K562 (cell line): ENCODE measurements at regions not wholly inside any gene's neighbourhood (a gene's known extent, or its start where the extent isn't known, plus 50 kb on each side); places are given as distances from the start of the nearest gene placed in this dataset.

ENCODE experiments used
- ATAC-seq: fragments of 200-7000 bp; cut with Tn5 transposase; 3 replicates; pipeline ENCODE4 v1.9.1; 2020; ENCODE audit warnings: moderate library complexity
- BruUV-seq: library from RNA; stranded (reverse); fragments of 400-500 nt; replicated peaks from 2 replicates; lab custom pipeline; 2021; lab: Mats Ljungman, UMichigan
- CTCF ChIA-PET: fragments of 300-600 bp; formaldehyde crosslinking; extraction: SDS; loops from one replicate; lab custom pipeline; 2021; ENCODE audit warnings: low intra/inter-chr PET ratio; lab: Yijun Ruan, JAX
- POLR2A ChIA-PET: fragments of 300-600, 350-650 bp; sonication (Branson Sonifier 250); formaldehyde crosslinking; extraction: SDS; loops from one replicate; lab custom pipeline; 2021; ENCODE audit warnings: antibody characterized with exemption, inconsistent platforms; lab: Yijun Ruan, JAX
- DNase-seq, 4 experiments: peaks; one replicate each; pipeline versions ENCODE4 v3.0.0 to v3.0.0-alpha.2; 2011 to 2018; ENCODE audit warnings: low spot score in 3 of 4, mixed read lengths in 3 of 4; ENCODE audit errors: extremely low read depth in 1 of 4
- FAIRE-seq: peaks from 2 replicates; lab custom pipeline; 2011; peaks lifted over from hg19 to GRCh38; lab: Jason Lieb, UNC
- H2AFZ ChIP-seq: 2 replicates; pipeline ENCODE4 v1.6.0; 2011; ENCODE audit warnings: low read depth, low read length, control low read depth, inconsistent platforms
- H3K27ac ChIP-seq: fragments of 200-600 bp; 3 replicates; pipeline ENCODE4 v1.8.0; 2011; ENCODE audit warnings: low read depth, mild to moderate bottlenecking, control low read depth, inconsistent platforms, low read length, moderate library complexity, mixed read lengths; ENCODE audit errors: extremely low read depth
- H3K27me3 ChIP-seq, 2 experiments: fragments of 300-600 bp in 1 of 2; 2 replicates in 1 of 2; 3 replicates in 1 of 2; pipeline versions ENCODE4 v1.6.0 to v1.8.0; 2011; ENCODE audit warnings: inconsistent platforms in 2 of 2, low read length in 2 of 2, mild to moderate bottlenecking in 1 of 2, mixed read lengths in 1 of 2, moderate library complexity in 1 of 2; ENCODE audit not compliant: control insufficient read depth in 2 of 2, insufficient read depth in 2 of 2
- H3K36me3 ChIP-seq: fragments of 300-600 bp; 3 replicates; pipeline ENCODE4 v1.8.0; 2011; ENCODE audit warnings: mild to moderate bottlenecking, low read length, inconsistent platforms; ENCODE audit not compliant: control insufficient read depth, insufficient read depth
- H3K4me1 ChIP-seq, 2 experiments: fragments of 200-600 bp in 1 of 2; replicated peaks in 1 of 2; 2 replicates in 1 of 2; 3 replicates in 1 of 2; pipeline versions ENCODE4 v1.5.1 to v1.8.0; 2011; ENCODE audit warnings: inconsistent platforms in 2 of 2, low read length in 2 of 2, mild to moderate bottlenecking in 1 of 2, mixed read lengths in 1 of 2, moderate library complexity in 1 of 2; ENCODE audit not compliant: control insufficient read depth in 2 of 2, insufficient read depth in 2 of 2
- H3K4me2 ChIP-seq: 2 replicates; pipeline ENCODE4 v1.6.1; 2011; ENCODE audit warnings: low read length, control low read depth, inconsistent platforms, mixed read lengths; ENCODE audit not compliant: insufficient read depth
- H3K4me3 ChIP-seq: fragments of 200-600 bp; sonication (generic), shearing (Covaris generic); 2 replicates; pipeline ENCODE4 v1.5.1; 2016; ENCODE audit warnings: control low read depth, inconsistent platforms
- H3K79me2 ChIP-seq: fragments of 200-600 bp; 3 replicates; pipeline ENCODE4 v1.8.0; 2011; ENCODE audit warnings: low read length, inconsistent platforms; ENCODE audit not compliant: control insufficient read depth, insufficient read depth
- H3K9ac ChIP-seq, 2 experiments: 2 replicates each; pipeline versions ENCODE4 v1.6.0 to v1.6.1; 2011; ENCODE audit warnings: low read depth in 2 of 2, low read length in 2 of 2, control low read depth in 1 of 2, inconsistent platforms in 1 of 2, mild to moderate bottlenecking in 1 of 2, mixed read lengths in 1 of 2; ENCODE audit not compliant: insufficient read depth in 1 of 2
- H3K9me1 ChIP-seq: one replicate; pipeline ENCODE4 v1.6.0; 2011; ENCODE audit warnings: inconsistent platforms, mild to moderate bottlenecking, low read length, moderate library complexity; ENCODE audit not compliant: control insufficient read depth, insufficient read depth
- H3K9me3 ChIP-seq: replicated peaks from 2 replicates; pipeline ENCODE4 v1.5.1; 2011; ENCODE audit warnings: low read depth, low read length, inconsistent platforms; ENCODE audit not compliant: control insufficient read depth, insufficient read depth
- H4K20me1 ChIP-seq: replicated peaks from 2 replicates; pipeline ENCODE4 v1.6.1; 2011; ENCODE audit warnings: low read length, inconsistent platforms, mixed read lengths; ENCODE audit not compliant: control insufficient read depth, insufficient read depth
- BCOR ChIP-seq: fragments of 450-650 bp; IDR thresholded peaks from 2 replicates; pipeline ENCODE4 v1.6.1; 2016
- RBM25 ChIP-seq: fragments of 200-400 bp; formaldehyde crosslinking; IDR thresholded peaks from 2 replicates; pipeline ENCODE4 v1.6.1; 2018; ENCODE audit warnings: low read length, low read depth, moderate library complexity; ENCODE audit not compliant: severe bottlenecking
- REST ChIP-seq, 2 experiments: fragments of 450-650 bp; formaldehyde crosslinking in 1 of 2; IDR thresholded peaks; 2 replicates each; pipeline versions ENCODE4 v1.4.0 to v1.6.1; 2014 to 2020; ENCODE audit warnings: mild to moderate bottlenecking in 2 of 2, borderline replicate concordance in 1 of 2, low read depth in 1 of 2
- ZNF146 ChIP-seq: IDR thresholded peaks from one replicate; pipeline ENCODE4 v1.6.1; 2018; ENCODE audit warnings: missing compliant biosample characterization; ENCODE audit not compliant: unreplicated experiment
- WGBS: fragments of 100-300 bp; shearing (Covaris generic); methylation state at CpG from one replicate; pipeline ENCODE4 v1.1.6; 2016; ENCODE audit warnings: low coverage, mixed read lengths; ENCODE audit not compliant: insufficient coverage; ENCODE audit errors: missing lambda C conversion rate; 5-methylcytosine and 5-hydroxymethylcytosine counted together
- in situ Hi-C: fragments of 300-500 bp; cut with MboI; formaldehyde crosslinking; loops from 4 replicates; pipeline ENCODE4 v1.15.0; 2018; ENCODE audit warnings: inconsistent platforms, mixed read lengths
- intact Hi-C: fragments of 100-400 bp; cut with micrococcal nuclease; formaldehyde crosslinking; loops from 2 replicates; pipeline ENCODE4 v1.14.2; 2022
- TF ChIP-seq, protein P1 (sequence below): fragments of 450-650 bp; formaldehyde crosslinking; conservative IDR thresholded peaks from 2 replicates; pipeline ENCODE4 v1.4.0; 2022; ENCODE audit warnings: mild to moderate bottlenecking, missing genetic modification characterization

DNA sequence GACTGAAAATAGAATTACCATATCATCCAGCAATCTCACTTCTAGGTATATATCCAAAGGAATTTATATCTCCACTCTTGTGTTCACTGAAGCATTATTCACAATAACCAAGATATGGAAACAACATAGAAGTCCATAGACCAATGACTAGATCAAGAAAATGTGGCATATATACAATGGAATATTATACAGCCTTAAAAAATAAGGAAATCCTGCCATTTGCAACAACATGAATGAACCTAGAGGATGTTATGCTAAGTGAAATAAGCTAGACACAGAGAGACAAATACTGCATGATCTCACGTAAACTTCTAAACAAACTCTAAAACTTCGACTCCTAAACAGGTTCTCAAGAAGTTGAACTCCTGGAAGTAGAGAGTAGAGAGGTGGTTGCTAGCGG is 254.5 kb downstream of the SKIDA1 start:
- Histone ChIP-seq H3K9me1 (no peaks in the 10 kb centered on the region), H2AFZ (no peak overlapping the region), H3K4me3 (no peak overlapping the region), H3K79me2 (no peaks in the 10 kb centered on the region), H3K4me2 (no peak overlapping the region), H3K4me1 (peaks cover 0 to 13% of the 10 kb centered on the region in 2 experiments; a peak in 3 of 5 replicates), H3K27me3 (no peaks in the 10 kb centered on the region), H3K9ac (no peak overlapping the region), H3K9me3 (no peaks in the 10 kb centered on the region), H3K36me3 (no peaks in the 10 kb centered on the region), H4K20me1 (no peaks in the 10 kb centered on the region), H3K27ac (no peak overlapping the region)
- WGBS, result 59% methylated on average over 3 of the region's 3 CpGs
- FAIRE-seq (no peak), ATAC-seq (no peak), DNase-seq (no peak)
- in situ Hi-C loops (loop anchor here (5.0 kb wide), 2 partner anchors 194 to 399 kb away; no protein-coding TSS in a partner anchor), intact Hi-C loops (loop anchor here (1.0 to 2.0 kb wide), 3 partner anchors 96 to 413 kb away; no protein-coding TSS in a partner anchor)
- ChIA-PET POLR2A (no interaction called here), CTCF (interaction anchor here (3.0 to 3.1 kb wide), 2 partner anchors 193 to 413 kb away, joined by 21 to 36 read pairs; no protein-coding TSS in a partner anchor)
- TF ChIP-seq BCOR (peak; percentile 16; the same call in 1 of the 2 replicates), REST (IDR thresholded peaks at IDR 0.05; ENCODE audit: borderline replicate concordance) (no peak), REST (CRISPR knock-in tag; IDR thresholded peaks at IDR 0.05; ENCODE audit: low read depth) (no peak), RBM25 (peak; percentile 22), ZNF146 (CRISPR knock-in tag) (peak; percentile 90)
- TF ChIP-seq, protein P1, sequence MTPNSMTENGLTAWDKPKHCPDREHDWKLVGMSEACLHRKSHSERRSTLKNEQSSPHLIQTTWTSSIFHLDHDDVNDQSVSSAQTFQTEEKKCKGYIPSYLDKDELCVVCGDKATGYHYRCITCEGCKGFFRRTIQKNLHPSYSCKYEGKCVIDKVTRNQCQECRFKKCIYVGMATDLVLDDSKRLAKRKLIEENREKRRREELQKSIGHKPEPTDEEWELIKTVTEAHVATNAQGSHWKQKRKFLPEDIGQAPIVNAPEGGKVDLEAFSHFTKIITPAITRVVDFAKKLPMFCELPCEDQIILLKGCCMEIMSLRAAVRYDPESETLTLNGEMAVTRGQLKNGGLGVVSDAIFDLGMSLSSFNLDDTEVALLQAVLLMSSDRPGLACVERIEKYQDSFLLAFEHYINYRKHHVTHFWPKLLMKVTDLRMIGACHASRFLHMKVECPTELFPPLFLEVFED (CRISPR knock-in tag), result no peak
- BruUV-seq, result no TSS peak
